Fibroblast of the aortic adventitia (primary cell): ENCODE measurements at regions not wholly inside any gene's neighbourhood (a gene's known extent, or its start where the extent isn't known, plus 50 kb on each side); places are given as distances from the start of the nearest gene placed in this dataset.
"Not testable (repeated sequence)": the region's sequence is repeated elsewhere in the genome, so short reads cannot be mapped to it uniquely, and the experiment has no call there.

Source experiments
- DNase-seq: peaks from one replicate; pipeline ENCODE4 v3.0.0-alpha.2; 2010; ENCODE audit warnings: low read depth
- H3K4me3 ChIP-seq: 2 replicates; pipeline ENCODE4 v1.5.1; 2011; ENCODE audit warnings: low read depth, mild to moderate bottlenecking, control low read depth, low read length, moderate library complexity
- TF ChIP-seq, protein P1 (sequence below): IDR thresholded peaks from 2 replicates; pipeline ENCODE4 v1.5.1; 2011; ENCODE audit warnings: mild to moderate bottlenecking, low read length, control low read depth, inconsistent platforms; ENCODE audit not compliant: insufficient read depth

DNA sequence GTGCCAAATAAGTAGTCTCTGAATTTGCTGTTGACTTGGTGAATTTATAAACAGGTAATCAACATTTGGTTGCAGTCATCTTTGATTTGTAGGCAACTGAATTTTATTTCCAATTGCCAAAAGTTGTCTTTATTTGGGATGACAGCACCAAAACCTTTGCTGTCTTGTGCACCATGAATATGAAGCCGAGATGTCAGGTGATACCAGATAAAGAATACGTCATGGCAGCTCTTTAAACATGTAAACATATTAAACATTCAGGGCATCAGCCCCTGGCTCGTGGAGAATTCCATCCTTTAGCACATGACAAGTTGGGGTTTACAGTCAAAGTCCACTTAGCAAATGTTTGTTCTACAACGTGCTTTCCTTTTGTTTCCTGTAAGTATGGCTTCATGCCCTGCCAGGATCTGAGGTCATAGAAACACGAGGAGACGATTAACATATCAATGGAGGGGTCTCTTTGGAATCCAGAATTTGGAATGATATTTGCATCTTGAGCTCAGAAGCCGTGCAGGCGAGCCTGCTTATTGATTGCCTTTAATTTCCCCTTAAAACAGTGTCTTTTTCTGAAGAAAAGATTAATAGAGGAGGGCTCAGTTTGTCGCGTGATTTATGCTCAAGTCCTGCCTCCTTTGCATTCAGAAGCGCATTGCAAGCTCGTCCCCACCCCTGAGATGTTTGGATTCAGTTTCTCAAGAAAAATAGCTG is 170.2 kb upstream of the ZNF217 start:
- H3K4me3 ChIP-seq = no peak overlapping the region
- peak; percentile 61 for DNase-seq
- TF ChIP-seq, protein P1, sequence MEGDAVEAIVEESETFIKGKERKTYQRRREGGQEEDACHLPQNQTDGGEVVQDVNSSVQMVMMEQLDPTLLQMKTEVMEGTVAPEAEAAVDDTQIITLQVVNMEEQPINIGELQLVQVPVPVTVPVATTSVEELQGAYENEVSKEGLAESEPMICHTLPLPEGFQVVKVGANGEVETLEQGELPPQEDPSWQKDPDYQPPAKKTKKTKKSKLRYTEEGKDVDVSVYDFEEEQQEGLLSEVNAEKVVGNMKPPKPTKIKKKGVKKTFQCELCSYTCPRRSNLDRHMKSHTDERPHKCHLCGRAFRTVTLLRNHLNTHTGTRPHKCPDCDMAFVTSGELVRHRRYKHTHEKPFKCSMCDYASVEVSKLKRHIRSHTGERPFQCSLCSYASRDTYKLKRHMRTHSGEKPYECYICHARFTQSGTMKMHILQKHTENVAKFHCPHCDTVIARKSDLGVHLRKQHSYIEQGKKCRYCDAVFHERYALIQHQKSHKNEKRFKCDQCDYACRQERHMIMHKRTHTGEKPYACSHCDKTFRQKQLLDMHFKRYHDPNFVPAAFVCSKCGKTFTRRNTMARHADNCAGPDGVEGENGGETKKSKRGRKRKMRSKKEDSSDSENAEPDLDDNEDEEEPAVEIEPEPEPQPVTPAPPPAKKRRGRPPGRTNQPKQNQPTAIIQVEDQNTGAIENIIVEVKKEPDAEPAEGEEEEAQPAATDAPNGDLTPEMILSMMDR = no peak

DNA sequence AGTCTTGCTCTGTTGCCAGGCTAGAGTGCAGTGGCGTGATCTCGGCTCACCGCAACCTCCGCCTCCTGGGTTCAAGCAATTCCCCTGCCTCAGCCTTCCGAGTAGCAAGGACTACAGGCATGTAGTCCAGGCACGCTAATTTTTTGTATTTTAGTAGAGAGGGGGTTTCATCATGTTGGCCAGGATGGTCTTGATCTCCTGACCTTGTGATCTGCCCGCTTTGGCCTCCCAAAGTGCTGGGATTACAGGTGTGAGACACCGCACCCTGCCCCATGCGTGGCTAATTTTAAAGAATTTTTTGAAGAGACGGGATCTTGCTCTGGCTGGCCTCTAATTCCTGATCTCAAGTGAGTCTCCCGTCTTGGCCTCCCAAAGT is 168.8 kb upstream of the ZNF217 start:
- H3K4me3 ChIP-seq, DNase-seq: not testable (repeated sequence)

DNA sequence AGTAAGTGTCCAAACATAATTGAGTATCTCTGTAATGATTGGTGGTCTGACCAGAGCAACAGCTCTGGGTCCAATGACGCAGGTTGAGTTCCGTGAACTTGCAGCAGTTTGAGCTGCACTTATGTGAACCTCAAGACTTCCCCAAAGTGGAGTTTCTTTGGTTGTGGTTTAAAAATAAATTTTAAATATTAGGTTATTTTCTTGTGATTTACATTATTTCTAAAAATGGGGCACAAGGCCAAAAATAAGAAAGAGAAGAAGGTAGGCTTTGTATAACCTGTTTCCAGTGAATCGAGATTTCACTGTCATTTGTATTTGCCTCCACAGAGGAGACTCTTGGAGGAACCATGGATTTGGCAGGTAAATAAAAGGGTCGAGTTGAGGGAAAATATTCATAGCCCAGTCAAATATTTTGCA is 166.4 kb upstream of the ZNF217 start:
- TF ChIP-seq, protein P1 = no peak
- DNase-seq = no peak
- no peak overlapping the region for H3K4me3 ChIP-seq

DNA sequence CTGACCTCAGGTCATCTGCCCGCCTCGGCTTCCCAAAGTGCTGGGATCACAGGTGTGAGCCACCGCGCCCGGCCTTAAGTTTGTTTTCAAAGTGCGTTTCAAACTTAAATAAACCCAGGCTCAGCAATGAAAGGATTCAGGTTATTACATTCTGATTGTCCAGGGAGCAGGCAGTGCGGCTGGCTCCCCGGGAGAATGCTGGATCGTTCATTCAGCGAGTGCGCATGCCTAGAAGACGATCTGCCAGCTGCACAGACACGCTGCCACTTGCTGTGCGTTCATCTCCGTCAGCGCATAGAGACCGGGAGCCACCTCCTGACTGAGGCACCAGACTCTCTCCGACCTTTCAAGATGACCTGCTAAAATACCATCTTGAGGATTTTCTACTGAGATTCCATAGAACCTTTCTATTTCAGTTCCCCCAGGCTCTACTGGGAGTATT is 163.9 kb upstream of the ZNF217 start:
- no peak for DNase-seq
- H3K4me3 ChIP-seq = no peak overlapping the region
- TF ChIP-seq, protein P1 = no peak

DNA sequence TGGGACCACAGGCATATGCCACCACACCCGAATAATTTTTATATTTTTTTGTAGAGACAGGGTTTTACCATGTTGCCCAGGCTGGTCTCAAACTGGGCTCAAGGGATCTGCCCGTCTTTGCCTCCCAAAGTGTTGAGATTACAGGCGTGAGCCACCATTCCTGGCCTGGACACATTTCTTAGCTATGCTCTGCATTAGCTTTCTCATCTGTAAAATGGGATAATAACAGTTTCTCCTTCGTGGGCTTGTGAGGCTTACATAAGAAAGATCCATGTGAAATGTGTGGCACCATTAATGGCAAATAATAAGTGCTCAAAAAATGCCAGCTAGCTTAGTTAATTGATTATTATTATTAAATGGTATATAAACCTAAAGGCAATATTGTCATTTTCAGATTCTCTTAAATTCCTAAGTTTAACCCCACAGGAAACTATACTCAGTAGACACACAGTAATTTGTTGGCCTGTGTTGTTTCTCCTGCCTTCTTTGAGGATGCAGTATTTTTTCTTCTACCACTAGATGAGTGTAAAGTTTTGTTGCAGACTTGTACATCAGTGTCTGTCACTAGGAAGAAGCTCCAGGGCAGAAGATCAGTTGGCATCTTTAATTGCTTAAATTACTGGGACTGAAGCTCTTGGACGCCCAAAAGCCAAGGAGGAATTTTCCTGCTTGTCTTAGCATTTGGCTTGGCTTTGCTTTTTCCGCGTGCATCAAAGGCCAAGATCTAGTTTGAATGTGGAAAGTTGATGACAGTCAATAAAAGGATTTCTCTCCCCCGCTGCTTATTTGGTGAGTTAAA is 162.3 kb upstream of the ZNF217 start:
- DNase-seq = no peak
- TF ChIP-seq, protein P1 = no peak
- no peak overlapping the region for H3K4me3 ChIP-seq

DNA sequence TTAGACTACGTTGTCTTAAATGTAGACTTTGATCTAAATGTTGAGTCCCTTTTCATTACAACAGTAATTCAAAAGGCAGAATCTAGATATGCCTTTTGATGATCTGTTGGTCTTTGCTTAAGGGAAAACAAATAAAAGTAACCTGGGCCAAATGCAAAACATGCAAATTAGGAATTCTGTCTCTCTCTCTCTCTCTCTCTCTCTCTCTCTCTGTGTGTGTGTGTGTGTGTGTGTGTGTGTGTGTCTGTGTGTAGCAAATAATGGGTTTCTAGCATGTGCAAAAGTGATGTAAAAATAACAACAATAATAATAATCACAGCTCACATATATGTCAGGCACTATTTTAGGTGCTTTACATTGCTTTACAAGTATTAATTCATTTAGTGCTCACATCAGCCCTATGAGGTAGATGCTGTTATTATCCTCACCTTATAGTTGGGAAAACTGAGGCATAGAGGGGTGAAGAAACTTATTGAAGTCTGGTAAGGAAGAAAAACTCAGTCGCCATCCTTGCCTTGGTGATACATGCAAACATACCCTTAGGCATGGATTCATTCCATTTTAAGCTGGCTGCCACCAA is 160.3 kb upstream of the ZNF217 start:
- no peak for DNase-seq
- TF ChIP-seq, protein P1 = no peak
- no peak overlapping the region for H3K4me3 ChIP-seq
